Activated naive CD8-positive, alpha-beta T cell (primary cell): ENCODE measurements at regions not wholly inside any gene's neighbourhood (a gene's known extent, or its start where the extent isn't known, plus 50 kb on each side); places are given as distances from the start of the nearest gene placed in this dataset.

Source experiments
- H3K27ac Mint-ChIP-seq: one replicate; pipeline ENCODE4 v1.8.0; 2021; ENCODE audit warnings: mixed read lengths
- H3K27me3 Mint-ChIP-seq: one replicate; pipeline ENCODE4 v1.8.0; 2021; ENCODE audit warnings: mixed read lengths
- H3K36me3 Mint-ChIP-seq: one replicate; pipeline ENCODE4 v1.8.0; 2021; ENCODE audit warnings: mixed read lengths
- H3K4me1 Mint-ChIP-seq: one replicate; pipeline ENCODE4 v1.8.0; 2021; ENCODE audit warnings: low read depth, mixed read lengths
- H3K4me3 Mint-ChIP-seq: one replicate; pipeline ENCODE4 v1.8.0; 2021; ENCODE audit warnings: mild to moderate bottlenecking, mixed read lengths
- H3K9me3 Mint-ChIP-seq: one replicate; pipeline ENCODE4 v1.8.0; 2021; ENCODE audit warnings: low read depth, mixed read lengths

DNA sequence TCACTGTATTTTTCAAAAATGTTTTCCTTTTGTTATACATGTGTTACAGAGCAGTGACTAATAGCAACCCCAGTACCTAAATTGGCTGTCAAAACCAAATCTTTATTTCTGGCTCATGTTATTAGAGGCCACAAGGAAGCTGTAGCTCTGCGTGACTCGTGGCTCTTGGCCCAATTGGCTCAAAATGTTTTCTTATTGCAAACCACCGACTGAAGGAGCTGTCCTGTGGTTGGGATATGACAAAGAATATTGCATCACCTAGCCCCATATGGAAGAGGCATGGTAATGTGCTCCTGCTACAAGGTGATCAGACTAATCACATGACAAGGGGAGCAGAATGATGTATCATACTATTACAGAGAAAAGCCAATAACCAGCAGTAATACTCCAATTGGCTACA is 1058.5 kb downstream of the CBLN2 start:
- Mint-ChIP-seq H3K27me3 (no peaks in the 10 kb centered on the region), H3K4me3 (no peak overlapping the region), H3K9me3 (peaks cover 3% of the 10 kb centered on the region), H3K4me1 (no peaks in the 10 kb centered on the region), H3K27ac (no peak overlapping the region), H3K36me3 (no peaks in the 10 kb centered on the region)

GRCh38 chr18:71471963-71472725 is 1072.0 kb downstream of the CBLN2 start:
- Mint-ChIP-seq H3K27ac (no peak overlapping the region), H3K9me3 (no peaks in the 10 kb centered on the region), H3K27me3 (no peaks in the 10 kb centered on the region), H3K36me3 (no peaks in the 10 kb centered on the region), H3K4me1 (no peaks in the 10 kb centered on the region), H3K4me3 (no peak overlapping the region)

DNA sequence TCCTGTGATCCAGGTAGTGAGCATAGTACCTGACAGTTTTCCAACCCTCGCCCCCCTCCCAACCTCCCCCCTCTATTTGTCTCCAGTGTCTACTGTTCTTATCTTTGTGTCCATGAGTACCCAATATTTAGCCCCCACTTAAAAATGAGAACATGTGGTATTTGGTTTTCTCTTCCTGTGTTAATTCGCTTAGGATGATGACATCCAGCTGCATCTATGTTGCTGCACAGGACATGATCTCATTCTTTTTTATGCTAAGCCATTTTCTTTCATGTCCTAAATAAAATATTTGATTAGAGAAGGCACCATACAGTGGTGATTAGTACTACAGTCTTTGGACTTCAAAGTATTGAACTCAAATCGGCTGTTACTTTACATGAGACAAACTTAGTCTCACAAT is 1087.9 kb downstream of the CBLN2 start:
- Mint-ChIP-seq H3K4me1 (no peaks in the 10 kb centered on the region), H3K27ac (no peak overlapping the region), H3K4me3 (no peak overlapping the region), H3K36me3 (no peaks in the 10 kb centered on the region), H3K27me3 (no peaks in the 10 kb centered on the region), H3K9me3 (no peaks in the 10 kb centered on the region)

DNA sequence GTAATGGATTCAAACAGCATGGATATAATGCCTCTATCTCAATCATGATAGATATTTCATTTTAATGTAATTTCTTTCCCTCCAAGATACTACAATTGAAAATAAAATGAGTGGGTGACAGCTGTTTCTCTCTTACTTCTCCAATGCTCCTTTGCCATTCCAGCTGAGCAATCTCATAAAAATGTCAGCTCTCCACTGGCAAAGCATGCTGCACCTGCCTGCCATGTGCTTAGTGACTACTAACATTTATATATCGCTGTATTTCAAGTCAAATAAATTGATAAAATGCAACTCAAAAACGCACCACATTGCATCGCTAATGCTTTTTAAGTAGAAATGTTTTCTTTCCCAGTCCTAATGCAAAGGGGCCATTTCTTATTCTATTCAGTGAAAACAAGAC is 1093.9 kb downstream of the CBLN2 start:
- Mint-ChIP-seq H3K27me3 (no peaks in the 10 kb centered on the region), H3K4me1 (no peaks in the 10 kb centered on the region), H3K27ac (no peak overlapping the region), H3K4me3 (no peak overlapping the region), H3K9me3 (peaks cover 6% of the 10 kb centered on the region), H3K36me3 (no peaks in the 10 kb centered on the region)

- Mint-ChIP-seq H3K27ac (no peak overlapping the region), H3K4me1 (no peaks in the 10 kb centered on the region), H3K36me3 (no peaks in the 10 kb centered on the region), H3K9me3 (peaks cover 10% of the 10 kb centered on the region), H3K4me3 (no peak overlapping the region), H3K27me3 (no peaks in the 10 kb centered on the region)
Measured at GRCh38 chr18:71443706-71444480, 1100.2 kb downstream of the CBLN2 start.

DNA sequence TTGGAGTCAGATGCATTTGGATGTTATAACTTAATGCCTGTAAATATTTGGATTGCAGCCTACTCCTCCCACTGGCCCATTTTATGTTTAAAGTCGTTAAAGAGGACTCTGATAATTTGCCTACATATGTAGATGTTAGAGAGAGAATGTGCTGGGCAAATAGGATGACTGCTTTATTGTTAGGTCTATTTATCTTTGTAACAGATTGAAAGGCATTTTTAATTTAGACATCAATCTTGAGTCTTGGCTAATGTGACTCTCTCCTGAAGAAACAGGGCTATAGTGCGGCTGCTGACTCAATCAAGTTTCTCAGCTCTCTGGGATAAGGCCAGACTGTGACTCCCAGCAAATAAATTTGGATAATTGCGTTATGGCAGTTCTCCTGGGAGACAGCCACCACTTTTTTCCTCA is 1101.4 kb downstream of the CBLN2 start:
- Mint-ChIP-seq H3K9me3 (peaks cover 10% of the 10 kb centered on the region), H3K27me3 (no peaks in the 10 kb centered on the region), H3K4me3 (no peak overlapping the region), H3K27ac (no peak overlapping the region), H3K4me1 (no peaks in the 10 kb centered on the region), H3K36me3 (no peaks in the 10 kb centered on the region)

DNA sequence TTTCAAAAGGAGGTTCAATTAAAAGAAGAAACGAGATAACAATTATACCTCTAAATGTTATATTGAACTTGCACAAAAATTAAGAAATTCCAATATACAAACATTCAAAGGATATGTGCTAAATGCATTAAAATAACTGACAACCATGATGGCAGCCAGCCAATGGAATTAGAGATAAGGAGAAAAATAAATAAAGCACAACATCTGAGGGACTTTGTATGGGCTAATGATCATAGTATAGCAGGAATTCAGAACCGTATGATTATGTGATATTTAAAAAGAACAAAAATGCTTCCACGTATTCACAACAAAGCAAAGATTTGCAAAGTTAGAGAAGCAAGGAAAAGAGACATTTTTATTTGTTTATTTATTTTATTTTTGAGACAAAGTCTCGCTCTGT is 1103.0 kb downstream of the CBLN2 start:
- H3K27ac Mint-ChIP-seq = no peak overlapping the region
- H3K36me3 Mint-ChIP-seq = no peaks in the 10 kb centered on the region
- H3K4me3 Mint-ChIP-seq = no peak overlapping the region
- no peaks in the 10 kb centered on the region for H3K4me1 Mint-ChIP-seq
- H3K27me3 Mint-ChIP-seq = no peaks in the 10 kb centered on the region
- peaks cover 4% of the 10 kb centered on the region for H3K9me3 Mint-ChIP-seq

DNA sequence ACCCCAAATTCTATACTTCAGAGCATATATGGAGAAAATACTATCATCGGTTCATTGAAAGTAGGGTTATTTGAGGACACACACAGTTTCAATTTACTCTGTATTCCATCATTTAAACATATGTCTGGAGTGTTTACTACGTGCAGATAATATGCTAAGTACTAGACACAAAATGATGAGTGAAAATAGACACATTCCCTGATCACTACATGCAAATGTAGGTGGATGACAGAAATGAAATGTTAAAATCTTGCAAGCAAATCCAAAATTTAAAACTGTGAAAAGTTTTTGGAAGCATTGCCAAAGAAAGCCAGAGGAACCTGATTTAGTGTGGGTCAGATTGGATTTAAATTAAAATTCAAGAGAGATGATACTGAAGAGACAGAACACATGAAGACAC is 1106.6 kb downstream of the CBLN2 start:
- H3K27me3 Mint-ChIP-seq = no peaks in the 10 kb centered on the region
- H3K4me3 Mint-ChIP-seq = no peak overlapping the region
- H3K27ac Mint-ChIP-seq = no peak overlapping the region
- no peaks in the 10 kb centered on the region for H3K9me3 Mint-ChIP-seq
- H3K36me3 Mint-ChIP-seq = no peaks in the 10 kb centered on the region
- no peaks in the 10 kb centered on the region for H3K4me1 Mint-ChIP-seq

- H3K4me3 Mint-ChIP-seq = no peak overlapping the region
- no peak overlapping the region for H3K27ac Mint-ChIP-seq
- no peaks in the 10 kb centered on the region for H3K27me3 Mint-ChIP-seq
- no peaks in the 10 kb centered on the region for H3K9me3 Mint-ChIP-seq
- H3K4me1 Mint-ChIP-seq = no peaks in the 10 kb centered on the region
- H3K36me3 Mint-ChIP-seq = no peaks in the 10 kb centered on the region
Measured at GRCh38 chr18:71433373-71433772, 1110.8 kb downstream of the CBLN2 start.

DNA sequence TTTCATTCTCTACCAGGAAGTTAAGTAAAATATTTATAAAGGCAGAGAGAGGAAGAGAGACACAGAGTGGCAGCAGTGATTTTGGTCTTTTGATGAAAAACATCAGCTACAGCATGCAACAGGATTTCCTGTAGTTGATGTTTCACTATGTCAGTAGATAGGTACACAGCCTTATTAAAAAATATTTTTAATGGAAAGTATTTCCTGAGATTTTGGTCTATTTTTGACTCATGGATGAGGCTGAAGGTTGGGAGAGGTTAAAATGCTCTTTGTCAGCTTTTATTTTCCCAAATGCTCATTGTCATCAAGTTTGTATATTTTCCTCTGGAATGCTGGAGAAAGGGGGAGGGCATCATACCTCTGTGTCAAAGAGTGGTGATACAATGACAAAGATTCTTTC is 1112.5 kb downstream of the CBLN2 start:
- Mint-ChIP-seq H3K27me3 (no peaks in the 10 kb centered on the region), H3K4me3 (no peak overlapping the region), H3K27ac (no peak overlapping the region), H3K4me1 (no peaks in the 10 kb centered on the region), H3K9me3 (no peaks in the 10 kb centered on the region), H3K36me3 (no peaks in the 10 kb centered on the region)

GRCh38 chr18:71431171-71431570 is 1113.0 kb downstream of the CBLN2 start:
- Mint-ChIP-seq H3K27ac (no peak overlapping the region), H3K4me3 (no peak overlapping the region), H3K27me3 (no peaks in the 10 kb centered on the region), H3K36me3 (no peaks in the 10 kb centered on the region), H3K4me1 (no peaks in the 10 kb centered on the region), H3K9me3 (no peaks in the 10 kb centered on the region)

- Mint-ChIP-seq H3K4me1 (no peaks in the 10 kb centered on the region), H3K4me3 (no peak overlapping the region), H3K36me3 (no peaks in the 10 kb centered on the region), H3K27ac (no peak overlapping the region), H3K9me3 (peaks cover 10% of the 10 kb centered on the region), H3K27me3 (no peaks in the 10 kb centered on the region)
Measured at GRCh38 chr18:71426441-71426840, 1117.7 kb downstream of the CBLN2 start.

GRCh38 chr18:71405169-71405809 is 1116.4 kb downstream of the SOCS6 start:
- H3K4me3 Mint-ChIP-seq = no peak overlapping the region
- no peaks in the 10 kb centered on the region for H3K9me3 Mint-ChIP-seq
- H3K27ac Mint-ChIP-seq = no peak overlapping the region
- H3K4me1 Mint-ChIP-seq = no peaks in the 10 kb centered on the region
- no peaks in the 10 kb centered on the region for H3K27me3 Mint-ChIP-seq
- no peaks in the 10 kb centered on the region for H3K36me3 Mint-ChIP-seq

GRCh38 chr18:71403501-71403900 is 1114.7 kb downstream of the SOCS6 start:
- Mint-ChIP-seq H3K4me1 (no peaks in the 10 kb centered on the region), H3K27ac (no peak overlapping the region), H3K9me3 (no peaks in the 10 kb centered on the region), H3K4me3 (no peak overlapping the region), H3K36me3 (no peaks in the 10 kb centered on the region), H3K27me3 (no peaks in the 10 kb centered on the region)

DNA sequence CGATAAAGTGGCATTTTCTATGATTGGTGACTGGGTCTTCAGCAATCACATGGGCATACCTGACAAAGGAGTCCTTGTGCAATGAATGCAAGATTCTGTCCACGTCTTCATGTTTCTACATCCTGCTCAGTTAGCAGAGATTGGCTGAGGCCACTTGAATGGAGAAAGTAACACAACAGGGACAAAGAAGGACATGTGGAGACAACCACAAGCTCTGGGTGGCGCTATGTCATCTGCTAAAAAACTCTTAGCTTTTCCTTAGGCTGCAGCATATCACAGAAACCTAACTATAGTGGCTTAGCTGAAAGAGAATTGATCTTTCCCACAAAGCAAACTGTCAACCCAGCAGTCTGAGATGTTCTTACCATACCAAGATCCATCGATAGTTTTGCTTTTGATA is 1109.7 kb downstream of the SOCS6 start:
- Mint-ChIP-seq H3K4me1 (no peaks in the 10 kb centered on the region), H3K36me3 (no peaks in the 10 kb centered on the region), H3K4me3 (no peak overlapping the region), H3K27me3 (no peaks in the 10 kb centered on the region), H3K9me3 (no peaks in the 10 kb centered on the region), H3K27ac (no peak overlapping the region)
